OCI-LY3 (cell line): ENCODE measurements at regions not wholly inside any gene's neighbourhood (a gene's known extent, or its start where the extent isn't known, plus 50 kb on each side); places are given as distances from the start of the nearest gene placed in this dataset.
"Not testable (repeated sequence)": the region's sequence is repeated elsewhere in the genome, so short reads cannot be mapped to it uniquely, and the experiment has no call there.

Experiments used
- EZH2phosphoT487 ChIP-seq: fragments of 200-600 bp; shearing (Covaris generic); IDR thresholded peaks from 2 replicates; pipeline ENCODE4 v1.6.1; 2018; ENCODE audit warnings: antibody characterized with exemption, mixed run types, low read depth
- TF ChIP-seq, protein P1 (sequence below): fragments of 200-600, 300-600 bp; sonication (generic); IDR thresholded peaks from 2 replicates; pipeline ENCODE4 v1.5.1; 2014; ENCODE audit warnings: antibody characterized with exemption, low read length, low read depth

DNA sequence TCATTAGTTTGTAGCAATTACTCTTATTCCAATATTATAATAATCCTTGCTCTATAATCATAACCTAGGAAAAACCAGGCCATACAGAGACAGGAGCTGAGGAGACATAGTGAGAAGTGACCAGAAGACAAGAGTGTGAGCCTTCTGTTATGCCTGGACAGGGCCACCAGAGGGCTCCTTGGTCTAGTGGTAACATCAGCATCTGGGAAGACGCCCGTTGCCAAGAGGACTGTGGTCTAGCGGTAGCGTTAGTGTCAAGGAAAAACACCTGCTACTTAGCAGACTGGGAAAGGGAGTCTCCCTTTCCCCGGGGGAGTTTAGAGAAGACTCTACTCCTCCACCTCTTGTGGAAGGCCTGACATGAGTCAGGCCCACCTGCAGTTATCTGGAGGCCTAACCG lies 97.0 kb downstream of the F11 start:
- TF ChIP-seq, protein P1, sequence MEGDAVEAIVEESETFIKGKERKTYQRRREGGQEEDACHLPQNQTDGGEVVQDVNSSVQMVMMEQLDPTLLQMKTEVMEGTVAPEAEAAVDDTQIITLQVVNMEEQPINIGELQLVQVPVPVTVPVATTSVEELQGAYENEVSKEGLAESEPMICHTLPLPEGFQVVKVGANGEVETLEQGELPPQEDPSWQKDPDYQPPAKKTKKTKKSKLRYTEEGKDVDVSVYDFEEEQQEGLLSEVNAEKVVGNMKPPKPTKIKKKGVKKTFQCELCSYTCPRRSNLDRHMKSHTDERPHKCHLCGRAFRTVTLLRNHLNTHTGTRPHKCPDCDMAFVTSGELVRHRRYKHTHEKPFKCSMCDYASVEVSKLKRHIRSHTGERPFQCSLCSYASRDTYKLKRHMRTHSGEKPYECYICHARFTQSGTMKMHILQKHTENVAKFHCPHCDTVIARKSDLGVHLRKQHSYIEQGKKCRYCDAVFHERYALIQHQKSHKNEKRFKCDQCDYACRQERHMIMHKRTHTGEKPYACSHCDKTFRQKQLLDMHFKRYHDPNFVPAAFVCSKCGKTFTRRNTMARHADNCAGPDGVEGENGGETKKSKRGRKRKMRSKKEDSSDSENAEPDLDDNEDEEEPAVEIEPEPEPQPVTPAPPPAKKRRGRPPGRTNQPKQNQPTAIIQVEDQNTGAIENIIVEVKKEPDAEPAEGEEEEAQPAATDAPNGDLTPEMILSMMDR: not testable (repeated sequence)
- TF ChIP-seq EZH2phosphoT487: not testable (repeated sequence)
